ENCODE measurements at regions not wholly inside any gene's neighbourhood (a gene's known extent, or its start where the extent isn't known, plus 50 kb on each side); places are given as distances from the start of the nearest gene placed in this dataset.

GRCh38 chr2:117698819-117699218, 115.7 kb upstream of the DDX18 start:
- no peak for TF ChIP-seq CTCF (IDR thresholded peaks at IDR 0.05; ENCODE audit: control extremely low read depth in 1 of 3, insufficient read depth in 1 of 3, low read depth in 1 of 3, low read length in 3 of 3)
- no peak for TF ChIP-seq EGR1 (IDR thresholded peaks at IDR 0.05; ENCODE audit: borderline replicate concordance, low read depth, low read length)
